GM23338 (cell line): ENCODE measurements at regions not wholly inside any gene's neighbourhood (a gene's known extent, or its start where the extent isn't known, plus 50 kb on each side); places are given as distances from the start of the nearest gene placed in this dataset.
A peak's percentile ranks its signal among the peaks of the same experiment; 100 is the strongest.

Experiments used
- ATAC-seq: fragments of 200-7000 bp; cut with Tn5 transposase; 3 replicates; pipeline ENCODE4 v1.9.1; 2020
- DNase-seq: peaks from one replicate; pipeline ENCODE4 v3.0.0-alpha.2; 2015; ENCODE audit warnings: low spot score
- H2AFZ ChIP-seq: fragments of 200-600 bp; sonication (generic); 2 replicates; pipeline ENCODE4 v1.8.0; 2016; ENCODE audit warnings: antibody characterized with exemption, mild to moderate bottlenecking, moderate library complexity
- H3F3A ChIP-seq: fragments of 200-600 bp; sonication (generic); replicated peaks from 2 replicates; pipeline ENCODE4 v1.8.0; 2017; ENCODE audit warnings: antibody characterized with exemption, mixed run types, low read depth
- H3K27ac ChIP-seq: fragments of 200-600 bp; sonication (generic); 2 replicates; pipeline ENCODE4 v1.6.1; 2016; ENCODE audit warnings: low read depth
- H3K27me3 ChIP-seq: fragments of 200-600 bp; sonication (generic); 2 replicates; pipeline ENCODE4 v1.8.0; 2016; ENCODE audit warnings: mild to moderate bottlenecking, mixed run types, moderate library complexity; ENCODE audit not compliant: insufficient read depth
- H3K36me3 ChIP-seq: fragments of 200-600 bp; sonication (generic); 2 replicates; pipeline ENCODE4 v1.8.0; 2016; ENCODE audit warnings: mild to moderate bottlenecking; ENCODE audit not compliant: insufficient read depth
- H3K4me1 ChIP-seq: fragments of 200-600 bp; sonication (generic); 2 replicates; pipeline ENCODE4 v1.8.0; 2016; ENCODE audit warnings: mild to moderate bottlenecking, moderate library complexity; ENCODE audit not compliant: insufficient read depth
- H3K4me2 ChIP-seq: fragments of 200-600 bp; sonication (generic); 2 replicates; pipeline ENCODE4 v1.7.1; 2017; ENCODE audit warnings: mixed run types
- H3K4me3 ChIP-seq: fragments of 200-600 bp; sonication (generic); 2 replicates; pipeline ENCODE4 v1.6.1; 2016; ENCODE audit warnings: mixed run types
- H3K79me2 ChIP-seq: fragments of 200-600 bp; sonication (generic); replicated peaks from 2 replicates; pipeline ENCODE4 v1.8.0; 2017; ENCODE audit warnings: mild to moderate bottlenecking; ENCODE audit not compliant: insufficient read depth
- H3K9me2 ChIP-seq: fragments of 200-600 bp; sonication (generic); 2 replicates; pipeline ENCODE4 v1.8.0; 2017; ENCODE audit not compliant: insufficient read depth
- H4K20me1 ChIP-seq: fragments of 200-600 bp; sonication (generic); replicated peaks from 2 replicates; pipeline ENCODE4 v1.8.0; 2017; ENCODE audit warnings: mild to moderate bottlenecking; ENCODE audit not compliant: insufficient read depth
- H3K27ac Mint-ChIP-seq: 2 replicates; pipeline ENCODE4 v1.8.0; 2020; ENCODE audit warnings: inconsistent platforms, mild to moderate bottlenecking, moderate library complexity, mixed read lengths
- H3K27me3 Mint-ChIP-seq: 3 replicates; pipeline ENCODE4 v1.8.0; 2022; ENCODE audit warnings: low read depth, mild to moderate bottlenecking, moderate library complexity, mixed read lengths, inconsistent platforms; ENCODE audit not compliant: insufficient read depth, poor library complexity
- H3K36me3 Mint-ChIP-seq: 3 replicates; pipeline ENCODE4 v1.8.0; 2021; ENCODE audit warnings: low read depth, mild to moderate bottlenecking, inconsistent platforms, moderate library complexity, mixed read lengths
- H3K4me1 Mint-ChIP-seq: 3 replicates; pipeline ENCODE4 v1.8.0; 2020; ENCODE audit warnings: mild to moderate bottlenecking, inconsistent platforms, mixed read lengths
- H3K4me3 Mint-ChIP-seq: 3 replicates; pipeline ENCODE4 v1.8.0; 2021; ENCODE audit warnings: moderate library complexity, mild to moderate bottlenecking, inconsistent platforms, mixed read lengths
- H3K9me3 Mint-ChIP-seq: 3 replicates; pipeline ENCODE4 v1.8.0; 2020; ENCODE audit warnings: moderate library complexity, mild to moderate bottlenecking, inconsistent platforms, mixed read lengths
- CREB1 ChIP-seq: fragments of 250-450 bp; sonication (Bioruptor Pico); IDR thresholded peaks from 2 replicates; pipeline ENCODE4 v1.5.0; 2020; ENCODE audit warnings: low read depth, mild to moderate bottlenecking, moderate library complexity
- CTCF ChIP-seq, 2 experiments: fragments of 200-600 bp in 1 of 2; sonication (generic) in 1 of 2; conservative IDR thresholded peaks; 2 replicates each; pipeline versions ENCODE4 v1.5.1 to v1.6.1; 2016 to 2017; ENCODE audit warnings: antibody characterized with exemption in 2 of 2, low read depth in 2 of 2, mild to moderate bottlenecking in 2 of 2, moderate library complexity in 1 of 2
- EZH2 ChIP-seq: fragments of 200-600 bp; sonication (generic); IDR thresholded peaks from one replicate; pipeline ENCODE4 v1.8.0; 2017; ENCODE audit warnings: antibody characterized with exemption, mild to moderate bottlenecking, low read depth; ENCODE audit not compliant: unreplicated experiment
- EZH2phosphoT487 ChIP-seq: fragments of 200-600 bp; sonication (generic); IDR thresholded peaks from one replicate; pipeline ENCODE4 v1.8.1; 2018; ENCODE audit warnings: antibody characterized with exemption; ENCODE audit not compliant: unreplicated experiment
- JUNB ChIP-seq: IDR thresholded peaks from one replicate; pipeline ENCODE4 v1.6.1; 2016; ENCODE audit warnings: antibody characterized with exemption; ENCODE audit not compliant: unreplicated experiment
- ZNF114 ChIP-seq: fragments of 250-450 bp; sonication (Bioruptor Pico); IDR thresholded peaks from 2 replicates; pipeline ENCODE4 v1.5.0; 2020; ENCODE audit warnings: mild to moderate bottlenecking, moderate library complexity
- ZNF331 ChIP-seq: fragments of 250-450 bp; sonication (Bioruptor Pico); IDR thresholded peaks from 2 replicates; pipeline ENCODE4 v1.5.0; 2020; ENCODE audit warnings: low read depth, mild to moderate bottlenecking, moderate library complexity
- ZNF462 ChIP-seq: fragments of 250-450 bp; sonication (Bioruptor Pico); IDR thresholded peaks from 2 replicates; pipeline ENCODE4 v1.5.0; 2020; ENCODE audit warnings: mild to moderate bottlenecking, moderate library complexity
- TF ChIP-seq, protein P1 (sequence below): IDR thresholded peaks from 2 replicates; pipeline ENCODE4 v1.6.1; 2016; ENCODE audit warnings: antibody characterized with exemption
- TF ChIP-seq, protein P2 (sequence below): IDR thresholded peaks from one replicate; pipeline ENCODE4 v1.6.1; 2018; ENCODE audit warnings: antibody characterized with exemption; ENCODE audit not compliant: unreplicated experiment

DNA sequence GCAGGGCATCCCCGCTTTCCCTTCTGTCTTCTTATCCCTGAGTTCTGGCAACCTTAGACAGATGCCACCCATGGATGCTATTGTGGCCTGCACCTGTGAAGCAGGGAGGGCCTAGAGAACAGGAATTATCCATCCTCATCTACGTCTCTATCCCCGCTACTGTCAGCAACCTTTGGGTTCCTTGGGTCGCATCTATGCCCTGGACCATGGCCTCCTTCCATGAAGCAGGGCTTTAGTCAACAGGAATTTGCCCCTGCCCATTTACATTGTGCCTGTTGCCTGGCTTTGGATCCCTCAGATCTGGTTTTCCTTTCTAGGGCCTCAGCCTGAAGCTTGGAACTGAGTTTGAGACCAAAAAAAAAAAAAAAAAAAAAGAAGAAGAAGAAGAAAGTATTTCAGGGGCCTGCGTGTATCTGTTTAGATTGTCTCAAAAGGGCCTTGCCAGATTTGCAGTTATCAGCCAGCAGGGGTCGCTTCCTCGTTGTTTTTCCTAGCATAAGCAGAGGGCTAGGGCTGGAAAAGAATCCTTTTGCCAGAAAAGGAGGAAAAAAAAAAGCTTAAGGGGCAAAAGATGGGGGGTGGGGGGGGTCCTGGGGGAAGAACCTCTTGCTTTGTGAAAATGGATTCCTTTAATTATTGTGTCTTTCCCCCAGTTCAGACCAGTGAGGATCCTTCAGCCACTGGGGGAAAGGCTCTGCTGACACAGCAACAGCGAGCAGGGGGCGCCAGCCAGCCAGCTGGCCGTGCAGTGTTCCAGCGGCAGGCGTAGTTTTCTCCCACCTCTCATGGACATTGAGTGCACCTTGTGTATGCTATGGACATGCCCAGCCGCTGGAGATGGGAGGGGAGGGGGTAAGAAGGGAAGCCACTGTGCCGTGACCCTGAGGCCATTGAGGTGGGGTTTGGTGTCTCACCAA, 65.7 kb upstream of the ALDH1L1 start:
- no peak overlapping the region for H3K4me3 ChIP-seq
- no peak overlapping the region for H3K27ac Mint-ChIP-seq
- H2AFZ ChIP-seq, result no peak overlapping the region
- ATAC-seq (peak; percentile 97), DNase-seq (peak; percentile 85)
- H3K36me3 ChIP-seq, result no peaks in the 10 kb centered on the region
- no peak for TF ChIP-seq ZNF462 (CRISPR knock-in tag)
- TF ChIP-seq CTCF (conservative IDR thresholded peaks at IDR 0.05; ENCODE audit: low read depth in 2 of 2), result peak; percentile 73 to 84
- TF ChIP-seq, protein P1, sequence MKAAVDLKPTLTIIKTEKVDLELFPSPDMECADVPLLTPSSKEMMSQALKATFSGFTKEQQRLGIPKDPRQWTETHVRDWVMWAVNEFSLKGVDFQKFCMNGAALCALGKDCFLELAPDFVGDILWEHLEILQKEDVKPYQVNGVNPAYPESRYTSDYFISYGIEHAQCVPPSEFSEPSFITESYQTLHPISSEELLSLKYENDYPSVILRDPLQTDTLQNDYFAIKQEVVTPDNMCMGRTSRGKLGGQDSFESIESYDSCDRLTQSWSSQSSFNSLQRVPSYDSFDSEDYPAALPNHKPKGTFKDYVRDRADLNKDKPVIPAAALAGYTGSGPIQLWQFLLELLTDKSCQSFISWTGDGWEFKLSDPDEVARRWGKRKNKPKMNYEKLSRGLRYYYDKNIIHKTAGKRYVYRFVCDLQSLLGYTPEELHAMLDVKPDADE, result no peak
- no peak for TF ChIP-seq ZNF114 (CRISPR knock-in tag)
- TF ChIP-seq JUNB, result no peak
- TF ChIP-seq CREB1 (CRISPR knock-in tag), result 0 out of 2 replicates have a peak, but pooled peaks have one; percentile 6
- TF ChIP-seq EZH2phosphoT487, result no peak
- no peak for TF ChIP-seq ZNF331 (CRISPR knock-in tag)
- TF ChIP-seq, protein P2, sequence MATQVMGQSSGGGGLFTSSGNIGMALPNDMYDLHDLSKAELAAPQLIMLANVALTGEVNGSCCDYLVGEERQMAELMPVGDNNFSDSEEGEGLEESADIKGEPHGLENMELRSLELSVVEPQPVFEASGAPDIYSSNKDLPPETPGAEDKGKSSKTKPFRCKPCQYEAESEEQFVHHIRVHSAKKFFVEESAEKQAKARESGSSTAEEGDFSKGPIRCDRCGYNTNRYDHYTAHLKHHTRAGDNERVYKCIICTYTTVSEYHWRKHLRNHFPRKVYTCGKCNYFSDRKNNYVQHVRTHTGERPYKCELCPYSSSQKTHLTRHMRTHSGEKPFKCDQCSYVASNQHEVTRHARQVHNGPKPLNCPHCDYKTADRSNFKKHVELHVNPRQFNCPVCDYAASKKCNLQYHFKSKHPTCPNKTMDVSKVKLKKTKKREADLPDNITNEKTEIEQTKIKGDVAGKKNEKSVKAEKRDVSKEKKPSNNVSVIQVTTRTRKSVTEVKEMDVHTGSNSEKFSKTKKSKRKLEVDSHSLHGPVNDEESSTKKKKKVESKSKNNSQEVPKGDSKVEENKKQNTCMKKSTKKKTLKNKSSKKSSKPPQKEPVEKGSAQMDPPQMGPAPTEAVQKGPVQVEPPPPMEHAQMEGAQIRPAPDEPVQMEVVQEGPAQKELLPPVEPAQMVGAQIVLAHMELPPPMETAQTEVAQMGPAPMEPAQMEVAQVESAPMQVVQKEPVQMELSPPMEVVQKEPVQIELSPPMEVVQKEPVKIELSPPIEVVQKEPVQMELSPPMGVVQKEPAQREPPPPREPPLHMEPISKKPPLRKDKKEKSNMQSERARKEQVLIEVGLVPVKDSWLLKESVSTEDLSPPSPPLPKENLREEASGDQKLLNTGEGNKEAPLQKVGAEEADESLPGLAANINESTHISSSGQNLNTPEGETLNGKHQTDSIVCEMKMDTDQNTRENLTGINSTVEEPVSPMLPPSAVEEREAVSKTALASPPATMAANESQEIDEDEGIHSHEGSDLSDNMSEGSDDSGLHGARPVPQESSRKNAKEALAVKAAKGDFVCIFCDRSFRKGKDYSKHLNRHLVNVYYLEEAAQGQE, result no peak
- no peak for TF ChIP-seq EZH2
- H3K4me1 Mint-ChIP-seq, result peaks cover 7% of the 10 kb centered on the region; the same call in 2 of the 3 replicates
- no peaks in the 10 kb centered on the region; the same call in 2 of the 3 replicates for H3K36me3 Mint-ChIP-seq
- no peaks in the 10 kb centered on the region for H3K27me3 ChIP-seq
- no peak overlapping the region for H3K4me3 Mint-ChIP-seq
- H3K4me1 ChIP-seq, result 0 out of 2 replicates have a peak, but pooled peaks cover 3% of the 10 kb centered on the region
- no peaks in the 10 kb centered on the region for H3K79me2 ChIP-seq
- peaks cover 15% of the 10 kb centered on the region; the same call in 2 of the 3 replicates for H3K9me3 Mint-ChIP-seq
- no peaks in the 10 kb centered on the region for H3K9me2 ChIP-seq
- H4K20me1 ChIP-seq, result no peaks in the 10 kb centered on the region
- no peak overlapping the region for H3K4me2 ChIP-seq
- no peaks in the 10 kb centered on the region for H3F3A ChIP-seq
- no peak overlapping the region for H3K27ac ChIP-seq
- H3K27me3 Mint-ChIP-seq, result peaks cover 6% of the 10 kb centered on the region
